HG03108 (cell line): ENCODE measurements at regions not wholly inside any gene's neighbourhood (a gene's known extent, or its start where the extent isn't known, plus 50 kb on each side); places are given as distances from the start of the nearest gene placed in this dataset.
"Not testable (repeated sequence)": the region's sequence is repeated elsewhere in the genome, so short reads cannot be mapped to it uniquely, and the experiment has no call there.

Experiments used
- ATAC-seq: cut with Tn5 transposase; IDR thresholded peaks from one replicate; pipeline ENCODE4 v1.9.1; 2021; ENCODE audit warnings: moderate library complexity; ENCODE audit not compliant: unreplicated experiment

- no peak for ATAC-seq
Observed at GRCh38 chr5:87661784-87662566, 249.2 kb upstream of the CCNH start.

- no peak for ATAC-seq
Observed at GRCh38 chr5:87653242-87653641, 240.5 kb upstream of the CCNH start.

GRCh38 chr5:87650284-87650683, 237.6 kb upstream of the CCNH start:
- no peak for ATAC-seq

- no peak for ATAC-seq
Observed at GRCh38 chr5:87649455-87649854, 236.7 kb upstream of the CCNH start.

GRCh38 chr5:87645224-87645623, 232.5 kb upstream of the CCNH start:
- ATAC-seq = no peak

- ATAC-seq = no peak
Observed at GRCh38 chr5:87640902-87641301, 228.2 kb upstream of the CCNH start.

- no peak for ATAC-seq
Observed at GRCh38 chr5:87627363-87627762, 214.6 kb upstream of the CCNH start.

- ATAC-seq = no peak
Observed at GRCh38 chr5:87608385-87608784, 195.7 kb upstream of the CCNH start.

GRCh38 chr5:87605663-87606062, 192.9 kb upstream of the CCNH start:
- no peak for ATAC-seq

GRCh38 chr5:87599778-87600177, 187.0 kb upstream of the CCNH start:
- ATAC-seq = no peak

GRCh38 chr5:87598460-87598859, 185.7 kb upstream of the CCNH start:
- ATAC-seq = no peak

GRCh38 chr5:87594566-87594965, 181.8 kb upstream of the CCNH start:
- no peak for ATAC-seq

GRCh38 chr5:87589587-87589986, 176.9 kb upstream of the CCNH start:
- no peak for ATAC-seq

- ATAC-seq = no peak
Observed at GRCh38 chr5:87588316-87588715, 175.6 kb upstream of the CCNH start.

GRCh38 chr5:87583704-87584103, 171.0 kb upstream of the CCNH start:
- ATAC-seq = not testable (repeated sequence)

- no peak for ATAC-seq
Observed at GRCh38 chr5:87582149-87582548, 169.4 kb upstream of the CCNH start.

GRCh38 chr5:87581661-87582060, 168.9 kb upstream of the CCNH start:
- no peak for ATAC-seq

GRCh38 chr5:87579678-87580077, 166.9 kb upstream of the CCNH start:
- no peak for ATAC-seq

- no peak for ATAC-seq
Observed at GRCh38 chr5:87576867-87577266, 164.1 kb upstream of the CCNH start.

GRCh38 chr5:87576306-87576705, 163.6 kb upstream of the CCNH start:
- ATAC-seq = not testable (repeated sequence)

GRCh38 chr5:87574106-87574505, 161.4 kb upstream of the CCNH start:
- no peak for ATAC-seq

GRCh38 chr5:87572611-87573010, 159.9 kb upstream of the CCNH start:
- ATAC-seq = no peak

GRCh38 chr5:87572090-87572489, 159.4 kb upstream of the CCNH start:
- no peak for ATAC-seq
